ENCODE measurements at regions not wholly inside any gene's neighbourhood (a gene's known extent, or its start where the extent isn't known, plus 50 kb on each side); places are given as distances from the start of the nearest gene placed in this dataset.

DNA sequence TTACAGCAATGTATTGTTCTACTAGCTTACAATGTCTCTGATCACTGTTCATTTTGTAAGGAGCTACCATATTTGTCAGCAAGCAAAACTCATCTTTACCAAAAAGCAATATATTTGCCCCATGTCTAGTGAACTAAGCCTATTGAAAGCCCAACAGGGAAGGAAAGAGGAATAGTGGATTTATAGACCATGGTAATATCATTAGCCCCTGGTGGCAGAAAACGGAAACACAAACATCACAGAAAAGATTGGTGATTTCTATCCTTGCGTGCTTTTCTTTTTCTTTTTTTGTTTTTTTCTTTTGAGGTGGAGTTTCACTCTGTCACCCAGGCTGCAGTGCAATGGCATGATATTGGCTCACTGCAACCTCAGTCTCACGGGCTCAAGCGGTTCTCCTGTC lies 1562.4 kb upstream of the TMEM132C start:
- DNase-seq (ENCODE audit: low spot score) = no peak

DNA sequence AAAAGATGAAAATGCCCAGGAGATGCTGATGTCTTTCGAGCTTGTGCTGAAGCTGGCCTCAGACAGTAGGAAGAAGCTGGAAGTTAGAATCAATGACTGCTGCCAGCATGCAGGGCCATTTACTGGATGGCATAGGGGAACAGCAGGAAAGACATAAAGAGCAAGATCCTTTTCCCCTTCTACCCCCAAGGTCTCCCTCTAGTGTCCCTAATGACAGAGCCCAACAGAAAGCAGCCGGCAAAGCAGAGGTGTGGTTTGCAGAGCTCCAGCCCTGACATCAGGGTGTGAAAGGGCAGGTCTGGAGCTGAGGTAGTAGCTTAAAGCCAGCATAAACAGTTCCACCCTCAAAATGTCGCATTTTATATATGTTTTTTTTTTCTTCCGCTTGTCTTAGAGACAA lies 1560.7 kb upstream of the TMEM132C start:
- no peak for DNase-seq (ENCODE audit: low spot score)

DNA sequence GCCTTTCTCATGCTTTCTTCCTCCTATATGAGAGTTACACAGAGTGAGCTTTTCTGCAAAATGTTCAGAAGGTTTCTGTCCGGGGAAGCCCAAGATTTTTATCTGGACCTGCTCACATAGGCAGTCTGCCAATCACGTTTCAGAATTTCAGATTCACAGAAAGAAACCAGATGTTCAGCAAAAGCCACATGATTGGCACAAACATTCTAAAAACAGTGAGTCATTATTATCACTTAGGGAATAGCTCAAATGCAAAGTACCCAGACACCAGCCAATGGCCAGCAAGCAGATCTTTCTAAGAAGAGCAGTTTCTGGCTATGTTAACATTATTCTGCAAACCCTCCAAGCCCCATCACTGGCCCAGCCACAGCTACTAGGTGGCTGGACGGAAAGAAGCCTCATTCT lies 1558.5 kb upstream of the TMEM132C start:
- DNase-seq (ENCODE audit: low spot score) = peak; percentile 1

DNA sequence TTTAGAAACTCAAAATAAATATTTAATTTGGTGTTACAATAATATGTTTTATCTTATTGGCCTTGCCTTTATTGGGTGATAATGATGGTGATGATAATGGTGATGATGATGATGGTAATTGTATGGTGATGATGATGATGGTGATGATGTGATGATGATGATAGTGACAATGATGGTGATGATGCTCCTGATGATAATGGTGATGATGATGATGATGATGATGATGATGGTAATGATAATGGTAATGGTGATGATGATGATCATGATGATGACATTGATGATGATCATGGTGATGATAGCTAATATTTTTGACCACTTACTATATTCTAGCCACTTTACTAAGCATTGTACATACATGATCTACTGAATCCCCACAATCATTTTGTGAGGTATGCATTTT lies 1548.6 kb upstream of the TMEM132C start:
- no peak for DNase-seq (ENCODE audit: low spot score)

DNA sequence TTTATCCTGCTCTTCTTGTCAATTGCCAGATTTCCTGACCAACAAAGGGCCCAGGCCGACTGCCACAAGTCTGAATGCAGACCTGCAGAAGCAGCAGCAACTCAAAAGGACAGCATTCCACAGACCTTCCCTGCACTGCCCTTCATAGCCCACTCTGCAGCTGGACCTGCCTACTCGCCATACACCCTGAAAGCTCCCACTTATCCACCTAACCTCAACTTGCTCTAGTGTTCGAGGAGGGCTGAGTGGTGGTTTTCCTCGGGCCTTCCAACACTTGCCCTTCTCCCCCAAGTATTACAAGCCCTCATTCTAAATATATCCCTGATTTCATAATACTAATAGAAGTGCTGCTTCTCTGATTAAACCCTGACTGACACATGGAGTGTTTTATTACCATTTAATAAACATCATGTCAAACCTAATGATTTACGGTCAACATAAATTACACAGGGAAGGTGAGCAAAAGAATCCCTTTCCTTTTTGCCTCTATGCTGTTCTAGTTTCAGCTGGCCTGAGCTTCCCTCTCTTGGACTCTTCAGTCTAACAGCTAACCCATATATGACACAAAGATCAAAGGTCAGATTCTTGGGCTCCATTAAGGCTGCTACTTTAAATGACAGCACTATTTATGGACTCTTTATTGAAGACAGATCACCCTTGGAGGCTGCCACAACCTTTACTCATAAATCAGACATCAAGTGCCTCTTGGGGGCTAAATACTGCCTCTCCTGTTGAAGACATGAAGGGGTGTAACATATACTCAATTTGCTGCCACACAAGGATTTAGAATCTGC lies 1546.9 kb upstream of the TMEM132C start:
- no peak for DNase-seq (ENCODE audit: low spot score)

DNA sequence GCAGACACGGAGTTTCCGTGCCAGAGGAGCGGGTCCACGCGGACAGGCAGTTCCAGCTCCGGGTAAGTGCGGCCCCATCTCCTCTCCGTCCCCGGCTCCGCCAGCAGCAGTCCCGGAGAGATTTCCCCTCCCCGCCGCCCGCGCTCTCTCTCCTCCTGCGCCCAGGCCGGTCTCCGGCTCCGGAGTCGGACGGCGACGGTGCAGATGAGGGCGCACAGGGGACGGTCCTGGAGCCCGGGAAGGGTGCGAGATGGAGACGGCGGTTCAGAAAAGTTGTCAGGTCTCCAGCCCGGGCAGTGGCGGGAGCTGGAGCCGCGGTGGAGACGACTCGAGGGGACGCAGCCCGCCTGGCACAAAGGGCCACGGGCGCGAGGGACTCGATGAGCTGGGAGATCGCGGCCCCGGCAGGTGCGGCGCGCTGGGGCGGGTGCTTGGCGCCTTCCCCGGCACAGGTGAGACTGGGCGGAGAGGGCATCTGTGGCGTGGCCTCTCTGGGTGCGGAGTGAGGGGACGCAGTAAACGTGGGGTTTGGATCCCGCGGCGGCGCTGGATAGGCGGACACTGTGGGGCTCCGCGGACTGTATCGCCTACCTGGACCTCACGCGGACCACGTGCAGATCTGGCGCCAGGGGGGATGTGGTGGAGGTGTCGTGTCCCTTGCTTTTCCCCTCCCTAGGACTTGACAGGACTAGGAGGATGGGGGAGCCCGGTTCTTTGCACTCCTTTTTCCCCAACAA lies 1540.3 kb upstream of the TMEM132C start:
- no peak for DNase-seq (ENCODE audit: low spot score)

DNA sequence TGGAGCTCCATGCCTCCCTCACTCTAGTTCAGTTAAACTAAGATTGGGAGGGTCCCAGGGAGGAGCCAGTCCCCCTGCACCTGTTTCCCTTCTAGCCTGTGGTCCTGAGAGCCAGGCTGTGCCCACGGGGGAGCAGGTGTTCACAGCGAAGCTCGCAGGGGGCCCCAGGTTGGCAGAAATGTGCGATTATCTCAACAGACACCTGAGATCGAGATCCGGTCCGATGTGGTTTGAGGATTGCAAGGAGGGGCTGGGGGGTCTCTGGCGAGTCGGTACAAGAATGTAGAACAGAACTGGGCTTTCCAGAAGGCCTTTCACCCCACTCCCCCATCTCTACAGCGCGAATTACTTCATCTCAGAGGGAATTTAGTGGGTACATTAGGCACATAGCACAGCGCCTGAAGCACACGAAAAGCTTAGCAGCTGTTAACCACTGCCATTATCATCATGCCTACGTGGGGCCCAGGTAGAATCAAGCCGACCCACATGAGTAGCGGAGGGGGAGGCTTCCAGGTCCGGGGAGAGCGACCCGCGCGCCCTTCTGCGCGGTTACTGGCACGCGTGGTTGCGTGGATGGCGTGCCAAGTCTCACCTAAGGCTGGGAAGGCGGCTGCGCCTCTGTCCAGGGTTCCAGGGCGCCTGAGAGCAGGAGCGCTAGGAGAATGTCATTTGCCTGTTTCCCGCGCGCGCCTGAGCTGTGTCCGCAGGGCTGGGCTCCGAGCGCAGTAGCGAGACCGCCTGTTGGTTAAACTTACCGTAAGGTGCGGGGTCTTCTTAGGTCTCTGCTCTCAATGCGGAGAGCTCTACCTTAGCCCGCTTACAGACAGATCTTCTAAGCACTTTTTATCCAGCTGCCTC lies 1539.5 kb upstream of the TMEM132C start:
- no peak for DNase-seq (ENCODE audit: low spot score)

DNA sequence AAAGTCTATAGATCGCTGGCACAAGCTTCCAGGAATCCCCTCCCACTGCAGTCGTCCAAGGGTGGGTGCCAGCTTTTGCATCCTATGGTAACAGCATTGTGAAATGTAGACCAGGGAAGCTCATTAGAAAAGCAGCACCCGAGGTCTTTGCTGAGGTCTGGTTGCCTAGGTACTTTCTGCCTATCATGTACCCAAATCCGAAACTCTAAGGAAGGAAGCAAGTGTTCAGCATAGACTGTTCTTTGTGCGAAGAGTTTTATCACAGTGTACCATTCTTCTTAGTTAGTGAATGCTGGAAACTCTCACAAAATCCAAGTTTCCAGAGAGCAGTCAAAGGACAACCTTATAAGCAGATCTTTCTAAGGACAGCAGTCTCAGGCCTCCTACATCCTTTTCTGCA lies 1532.7 kb upstream of the TMEM132C start:
- no peak for DNase-seq (ENCODE audit: low spot score)

DNA sequence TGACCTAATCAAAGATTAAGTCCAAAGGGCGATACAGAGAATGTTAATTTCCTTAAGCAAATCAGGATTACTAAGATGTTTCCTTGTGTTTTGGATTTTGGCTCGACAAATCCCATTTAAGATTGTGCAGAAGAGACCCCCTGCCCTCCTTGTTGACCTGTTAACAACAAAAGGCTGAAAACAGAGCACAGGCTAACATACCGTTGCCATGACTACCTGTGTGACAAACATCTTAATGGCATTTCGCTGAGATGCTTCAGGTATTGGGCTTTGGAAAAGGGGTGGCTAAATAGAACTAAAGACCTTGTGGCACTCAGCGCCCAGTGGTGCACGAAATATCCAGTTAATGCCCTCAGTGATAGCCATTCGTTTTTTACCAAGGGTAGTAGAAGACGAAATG lies 1532.3 kb upstream of the TMEM132C start:
- DNase-seq (ENCODE audit: low spot score) = no peak

DNA sequence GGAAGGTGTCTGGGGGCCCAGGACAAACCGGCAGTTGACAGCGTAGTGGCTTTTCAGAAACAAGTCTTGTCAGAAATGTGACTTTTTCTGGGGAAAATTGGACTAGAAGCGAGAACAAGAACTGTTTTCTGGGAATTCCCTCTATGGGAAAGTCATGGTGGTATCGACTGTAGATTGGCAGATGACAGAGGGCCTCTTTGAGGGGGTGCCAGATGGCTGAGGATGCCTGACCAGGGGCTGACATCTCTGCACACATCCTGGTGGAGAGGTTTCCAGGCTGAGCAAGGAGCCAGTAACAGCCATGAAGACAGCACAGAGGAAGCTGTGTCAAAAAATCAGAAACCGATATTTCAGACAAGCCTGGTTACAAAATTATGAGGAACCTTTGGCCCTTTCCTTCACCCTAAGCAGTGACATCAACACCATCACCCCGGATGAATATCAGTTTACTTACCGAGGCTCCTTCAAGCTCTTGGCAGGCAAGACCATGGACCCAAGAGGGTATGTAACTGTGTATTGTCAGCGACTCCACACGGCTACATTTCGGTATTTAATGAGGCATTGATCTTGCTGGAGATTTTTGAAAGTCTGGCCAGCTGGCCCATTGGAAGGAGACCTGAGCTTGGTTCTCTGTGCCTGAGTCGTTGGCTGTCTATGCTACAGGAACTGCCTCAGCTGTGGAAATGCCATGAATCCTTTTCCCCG lies 1525.3 kb upstream of the TMEM132C start:
- no peak for DNase-seq (ENCODE audit: low spot score)

DNA sequence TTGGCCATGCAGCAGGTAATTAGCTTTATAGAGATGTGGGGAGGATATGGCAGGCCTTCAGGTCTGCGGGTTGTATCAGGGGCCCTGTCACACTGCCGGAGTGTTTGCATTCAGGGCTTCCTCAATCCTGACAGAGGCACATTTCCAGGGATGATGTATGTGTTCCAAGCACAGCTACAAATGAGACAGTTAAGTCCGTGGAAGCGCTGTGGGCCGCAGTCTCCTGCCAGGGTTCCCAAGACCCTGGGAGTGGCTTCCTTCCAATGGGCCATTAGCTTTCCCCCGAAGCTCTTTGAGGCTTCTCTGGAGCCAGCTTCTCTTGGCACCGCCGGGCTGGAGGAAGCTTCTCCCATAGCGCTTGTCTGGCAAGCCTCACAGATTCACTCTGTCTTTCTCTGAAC lies 1524.7 kb upstream of the TMEM132C start:
- DNase-seq (ENCODE audit: low spot score) = peak; percentile 15

DNA sequence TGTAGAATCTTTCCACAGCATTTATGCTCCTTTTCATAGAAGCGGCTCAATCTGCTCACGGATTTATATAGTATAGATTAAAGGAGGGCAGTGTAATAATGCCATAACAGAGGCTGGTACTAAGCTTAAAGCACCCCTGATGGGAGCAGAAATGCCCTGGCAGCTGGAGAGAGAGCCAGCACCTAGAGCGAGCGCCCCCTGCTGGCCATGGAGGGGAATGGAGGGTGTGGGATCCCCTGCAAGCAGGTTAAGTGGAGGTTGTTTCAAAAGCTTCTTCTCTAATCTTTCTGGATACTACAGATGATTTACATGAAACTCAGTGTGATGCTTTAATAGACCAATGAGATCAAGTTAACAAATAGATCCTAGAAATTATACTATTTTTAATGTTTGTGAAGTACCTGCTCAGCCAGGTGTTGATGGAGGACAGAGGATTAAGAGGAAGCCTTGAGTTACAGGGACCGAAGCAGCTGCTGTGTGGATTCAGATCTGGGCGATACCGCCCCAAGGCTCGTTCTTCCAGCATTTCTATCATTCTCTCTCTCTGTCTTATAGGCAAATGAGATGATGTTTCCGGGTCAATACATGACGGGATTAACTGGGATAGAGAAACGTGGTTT lies 1519.3 kb upstream of the TMEM132C start:
- DNase-seq (ENCODE audit: low spot score) = peak; percentile 7

DNA sequence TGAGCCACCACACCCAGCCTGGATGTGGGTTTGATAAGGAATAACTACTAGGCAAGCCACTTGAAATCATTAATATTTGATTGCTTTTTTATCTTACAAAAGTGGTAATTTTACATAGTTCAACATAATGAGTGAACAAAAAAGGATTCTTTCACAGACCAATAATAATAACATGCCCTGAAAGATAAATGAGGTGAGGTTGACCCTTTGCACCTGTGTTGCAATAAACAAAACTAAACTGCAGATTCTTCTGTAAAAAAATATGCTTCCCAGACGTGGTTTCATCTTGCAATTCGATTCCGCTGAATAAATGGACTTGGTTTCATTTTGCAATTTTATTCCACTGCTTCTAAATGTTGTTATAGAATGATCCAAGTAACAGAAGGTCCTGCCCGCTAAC lies 1514.9 kb upstream of the TMEM132C start:
- no peak for DNase-seq (ENCODE audit: low spot score)

DNA sequence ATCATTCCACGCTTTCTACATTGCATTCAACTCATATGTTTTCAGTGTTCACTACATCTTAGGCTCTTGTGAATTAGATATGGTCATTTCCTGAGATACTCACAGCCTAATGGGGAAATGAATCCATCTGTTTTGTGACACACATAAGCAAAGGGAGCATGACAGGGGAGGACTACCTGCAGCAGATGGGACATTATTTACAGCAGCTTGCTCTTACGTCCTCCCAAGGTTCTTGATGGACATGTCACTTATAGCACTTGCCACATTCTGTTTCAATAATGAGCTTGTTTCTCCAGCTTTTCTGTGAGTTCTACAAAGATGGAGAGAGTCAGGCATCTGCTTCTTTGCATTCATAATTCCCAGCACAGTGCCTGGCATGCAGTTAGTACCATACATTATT lies 1509.6 kb upstream of the TMEM132C start:
- no peak for DNase-seq (ENCODE audit: low spot score)

DNA sequence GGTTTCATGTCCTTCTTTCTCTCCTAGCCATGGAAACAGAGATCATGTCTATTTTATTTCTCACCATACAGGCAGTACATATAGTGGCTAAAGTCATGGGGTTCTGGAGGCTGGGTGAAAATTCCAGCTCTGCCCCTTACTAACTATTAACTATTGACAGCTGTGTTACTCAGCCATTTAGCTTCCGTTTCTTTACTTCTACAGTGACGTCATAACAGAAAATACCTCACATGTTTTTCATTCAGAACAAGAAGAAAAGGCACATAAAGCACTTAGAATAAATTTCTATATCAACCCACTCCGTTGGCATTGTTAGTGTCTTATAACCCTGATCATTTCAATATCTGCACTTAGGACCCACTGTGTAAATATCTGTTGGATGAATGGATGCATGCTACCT lies 1506.9 kb upstream of the TMEM132C start:
- no peak for DNase-seq (ENCODE audit: low spot score)

DNA sequence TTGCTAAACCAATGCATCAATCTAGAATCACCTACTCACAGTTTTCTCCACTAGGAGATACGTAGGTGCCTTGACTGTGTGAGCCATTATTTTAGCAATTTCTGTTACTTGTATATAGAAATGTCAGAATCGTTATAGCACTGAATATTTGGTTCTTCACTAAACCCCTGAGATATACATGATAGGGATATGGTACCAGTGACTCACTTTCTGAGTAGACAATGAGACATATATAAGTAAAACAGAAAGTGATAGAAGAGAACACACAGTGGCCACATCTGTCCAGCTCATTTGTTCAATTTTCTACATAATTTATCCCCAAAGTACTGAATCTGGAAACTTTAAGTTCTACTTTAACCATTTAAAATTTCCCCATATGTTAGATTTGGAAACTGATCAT lies 1505.5 kb upstream of the TMEM132C start:
- DNase-seq (ENCODE audit: low spot score) = no peak

DNA sequence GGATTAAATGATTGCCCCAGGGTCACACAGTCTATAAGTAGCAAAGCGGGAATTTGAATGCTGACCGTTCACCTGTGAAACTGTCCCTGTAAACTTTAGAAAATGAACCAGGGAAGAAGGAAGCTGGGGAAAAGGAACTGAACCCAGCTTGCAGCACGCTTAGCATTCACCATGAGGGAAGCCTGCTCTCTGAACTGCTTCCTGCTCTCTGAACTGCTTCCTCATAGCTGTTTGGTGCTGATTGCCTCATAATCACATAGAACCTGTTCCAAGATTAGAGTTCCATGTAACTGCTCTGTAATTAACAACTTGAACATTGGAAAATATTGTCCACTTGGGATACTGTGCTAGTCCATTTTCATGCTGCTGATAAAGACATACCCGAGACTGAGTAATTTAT lies 1504.8 kb upstream of the TMEM132C start:
- DNase-seq (ENCODE audit: low spot score) = no peak

DNA sequence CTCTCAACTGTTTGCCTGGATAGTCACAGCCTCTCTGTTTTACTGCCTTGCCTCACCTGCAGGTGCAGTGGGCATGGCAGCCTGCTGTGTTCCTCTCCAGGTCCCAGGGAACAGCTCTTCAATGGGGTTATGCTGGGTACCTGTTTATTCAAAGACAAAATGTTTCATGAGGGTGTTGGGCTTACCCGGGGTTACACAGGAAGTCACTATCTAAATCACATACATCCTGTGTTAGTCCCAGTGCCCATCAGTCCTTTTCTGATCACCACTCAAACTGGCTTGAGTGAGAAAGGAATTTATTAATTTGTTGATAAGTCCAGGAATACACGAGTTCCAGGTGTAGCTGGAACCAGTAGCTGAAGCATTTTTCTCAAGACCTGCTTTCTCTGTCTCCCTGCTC lies 1503.6 kb upstream of the TMEM132C start:
- no peak for DNase-seq (ENCODE audit: low spot score)

DNA sequence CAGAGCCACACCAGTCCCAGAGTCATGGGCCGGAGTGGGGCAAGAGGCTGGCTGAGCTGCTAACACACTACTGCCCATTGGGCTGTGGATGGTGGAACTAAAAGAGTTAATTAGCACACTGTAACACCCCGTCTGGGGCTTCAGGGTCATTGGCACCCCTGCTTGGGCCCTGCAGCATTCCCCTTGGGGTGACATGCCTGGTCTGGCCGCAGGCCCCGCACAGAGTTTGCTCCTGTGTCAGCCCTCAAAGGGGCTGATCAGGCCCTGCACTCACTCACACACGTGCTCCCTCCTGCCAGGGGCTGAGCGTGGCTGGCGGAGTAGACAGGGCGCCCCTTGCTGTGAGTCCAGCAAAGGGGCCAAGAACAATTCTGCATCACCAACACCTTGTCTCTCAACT lies 1499.6 kb upstream of the TMEM132C start:
- no peak for DNase-seq (ENCODE audit: low spot score)

DNA sequence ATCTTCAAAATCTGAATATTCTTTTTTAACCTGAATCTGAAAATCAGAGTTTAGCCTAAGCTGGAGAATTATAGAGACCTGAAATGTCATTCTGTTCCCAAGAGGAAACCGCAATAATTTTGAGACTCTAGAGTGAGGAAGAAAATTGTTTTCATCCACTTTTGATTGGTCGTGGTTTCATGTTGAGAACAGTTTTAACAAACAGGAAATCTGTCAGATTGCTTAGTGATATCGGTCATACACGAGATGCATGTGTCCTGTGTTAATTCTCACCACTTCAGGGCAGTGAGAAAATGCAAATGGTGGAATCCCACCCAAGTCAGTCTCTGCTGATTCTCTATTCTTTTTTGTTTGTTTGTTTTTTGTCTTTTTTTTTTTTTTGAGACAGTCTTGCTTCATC lies 1498.5 kb upstream of the TMEM132C start:
- DNase-seq (ENCODE audit: low spot score) = no peak

DNA sequence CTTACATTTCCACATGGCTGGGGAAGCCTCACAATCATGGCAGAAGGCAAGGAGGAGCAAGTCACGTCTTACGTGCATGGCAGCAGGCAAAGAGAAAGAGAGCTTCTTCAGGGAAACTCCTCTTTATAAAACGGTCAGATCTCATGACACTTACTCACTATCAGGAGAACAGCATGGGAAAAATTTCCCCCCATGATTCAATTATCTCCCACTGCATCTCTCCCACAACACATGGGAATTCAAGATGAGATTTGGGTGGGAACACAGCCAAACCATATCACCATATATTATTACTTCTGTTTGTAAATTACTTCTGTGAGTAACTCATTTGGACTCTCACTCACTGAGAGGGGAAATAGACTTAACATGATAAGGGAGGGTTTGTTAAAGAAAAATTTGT lies 1496.8 kb upstream of the TMEM132C start:
- DNase-seq (ENCODE audit: low spot score) = no peak

Measured in pons (tissue), 1 donor.